GM21381 (cell line): ENCODE measurements at regions not wholly inside any gene's neighbourhood (a gene's known extent, or its start where the extent isn't known, plus 50 kb on each side); places are given as distances from the start of the nearest gene placed in this dataset.

Source experiments
- ATAC-seq: cut with Tn5 transposase; IDR thresholded peaks from one replicate; pipeline ENCODE4 v1.9.1; 2021; ENCODE audit warnings: mild to moderate bottlenecking, moderate library complexity; ENCODE audit not compliant: unreplicated experiment

DNA sequence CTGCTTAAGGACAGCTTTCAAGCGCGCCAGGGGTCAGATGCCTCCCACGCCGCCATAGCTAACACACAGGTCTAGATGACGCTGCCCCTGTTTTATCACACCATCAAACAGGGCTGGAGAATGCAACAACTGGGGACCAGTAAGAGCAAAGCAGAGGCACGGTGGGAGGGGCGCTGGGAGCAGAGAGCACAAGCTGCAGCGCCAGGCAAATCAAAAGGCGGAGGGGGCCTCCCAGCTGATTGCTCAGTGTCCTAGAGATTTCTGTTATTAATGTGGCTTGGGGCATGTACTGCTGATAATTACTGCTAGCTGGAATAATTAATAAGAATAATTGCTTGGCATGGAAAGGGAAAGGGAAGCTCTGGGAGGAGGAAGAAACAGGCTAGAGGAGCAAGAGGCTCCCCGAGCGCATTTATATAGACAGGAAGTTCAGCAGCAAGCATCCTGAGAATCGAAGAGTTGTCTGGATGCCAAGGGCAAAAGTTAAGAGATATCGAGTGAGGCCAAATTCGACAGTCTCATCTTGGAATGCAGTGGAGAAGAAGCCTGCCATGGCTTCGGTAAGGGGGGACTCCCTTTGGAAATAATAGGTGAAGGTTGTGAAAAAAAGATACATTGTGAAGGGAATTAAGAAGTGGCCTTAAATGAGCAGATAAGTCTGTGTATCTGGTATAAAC, 104.5 kb upstream of the ZNF521 start:
- no peak for ATAC-seq

GRCh38 chr18:25455646-25456045, 103.7 kb upstream of the ZNF521 start:
- ATAC-seq, result no peak

DNA sequence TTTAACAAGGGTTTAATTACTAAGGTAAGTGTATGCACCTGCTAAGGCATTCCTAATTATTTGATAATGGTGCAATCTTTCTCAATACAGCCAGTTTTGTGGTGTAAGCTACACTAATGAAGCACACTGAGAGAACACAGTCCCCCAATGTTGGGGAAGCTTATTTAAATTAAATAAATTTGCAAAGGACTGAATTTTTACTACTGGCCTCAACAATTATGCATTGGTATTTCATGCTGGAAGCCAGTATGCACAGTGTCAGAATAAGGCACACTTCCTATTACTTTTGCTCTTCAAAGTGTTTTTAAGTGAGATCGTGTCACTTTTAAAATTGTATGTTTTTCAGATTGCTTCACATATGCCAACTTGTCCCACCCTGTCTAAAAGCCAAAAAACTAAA, 103.2 kb upstream of the ZNF521 start:
- ATAC-seq, result no peak

GRCh38 chr18:25454730-25455129, 102.8 kb upstream of the ZNF521 start:
- ATAC-seq, result no peak

GRCh38 chr18:25454270-25454659, 102.3 kb upstream of the ZNF521 start:
- no peak for ATAC-seq

DNA sequence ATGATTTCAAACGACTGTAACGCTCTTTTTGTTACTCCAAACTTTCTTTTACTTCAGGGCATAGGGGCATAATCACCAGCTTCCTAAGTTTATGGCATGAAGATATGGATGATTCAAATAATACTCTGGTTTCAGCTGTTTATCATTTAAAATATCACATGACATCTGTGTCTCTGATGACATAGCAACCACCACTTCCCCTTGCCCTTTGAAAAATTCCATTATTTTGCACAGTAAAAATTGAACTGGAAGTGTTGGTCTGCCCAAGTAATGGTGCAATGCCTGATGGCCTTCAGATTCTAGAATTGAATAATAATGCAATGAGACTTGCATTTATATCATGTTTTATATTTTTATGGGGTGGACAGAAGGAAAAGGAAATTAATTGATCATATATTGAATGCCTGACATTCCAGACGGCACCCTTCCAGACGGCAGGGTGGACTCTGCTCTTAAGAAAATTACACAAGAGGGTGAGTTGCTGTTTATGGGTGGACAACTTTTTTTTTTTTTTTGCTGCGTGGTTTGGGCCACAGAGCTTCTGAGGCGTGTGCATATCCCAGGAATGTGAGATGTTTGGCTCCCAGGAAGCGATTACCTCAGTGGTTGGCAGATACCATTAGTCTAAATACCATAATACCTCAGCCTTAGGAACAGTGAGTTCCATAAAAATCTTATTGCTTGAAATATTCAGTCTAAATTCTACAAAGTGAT, 101.7 kb upstream of the ZNF521 start:
- no peak for ATAC-seq

DNA sequence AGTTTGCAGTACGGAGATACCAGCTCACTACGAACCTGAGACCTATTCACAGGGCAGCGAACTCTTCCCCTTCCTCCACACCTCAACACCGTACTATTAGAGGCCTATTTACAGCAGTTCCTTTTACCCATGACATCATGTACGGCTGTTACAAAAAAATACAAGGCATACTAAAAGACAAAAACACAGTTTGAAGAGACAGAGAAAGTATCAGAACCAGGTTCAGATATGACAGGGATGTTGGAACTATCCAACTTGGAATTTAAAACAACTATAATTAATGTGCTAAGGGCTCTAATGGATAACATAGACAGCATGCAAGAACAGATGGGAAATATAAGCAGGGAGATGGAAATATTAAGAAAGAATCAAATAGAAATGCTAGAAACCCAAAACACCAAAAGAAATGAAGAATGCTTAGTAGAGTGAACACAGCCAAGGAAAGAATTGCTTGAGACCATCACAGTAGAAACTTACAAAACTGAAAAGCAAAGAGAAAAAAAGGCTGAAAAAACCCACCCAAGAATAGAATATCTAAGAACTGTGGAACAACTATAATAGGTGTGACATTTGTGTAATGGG, 99.2 kb upstream of the ZNF521 start:
- no peak for ATAC-seq

GRCh38 chr18:25449046-25449445, 97.1 kb upstream of the ZNF521 start:
- ATAC-seq, result no peak

GRCh38 chr18:25446972-25447371, 95.0 kb upstream of the ZNF521 start:
- ATAC-seq, result no peak

DNA sequence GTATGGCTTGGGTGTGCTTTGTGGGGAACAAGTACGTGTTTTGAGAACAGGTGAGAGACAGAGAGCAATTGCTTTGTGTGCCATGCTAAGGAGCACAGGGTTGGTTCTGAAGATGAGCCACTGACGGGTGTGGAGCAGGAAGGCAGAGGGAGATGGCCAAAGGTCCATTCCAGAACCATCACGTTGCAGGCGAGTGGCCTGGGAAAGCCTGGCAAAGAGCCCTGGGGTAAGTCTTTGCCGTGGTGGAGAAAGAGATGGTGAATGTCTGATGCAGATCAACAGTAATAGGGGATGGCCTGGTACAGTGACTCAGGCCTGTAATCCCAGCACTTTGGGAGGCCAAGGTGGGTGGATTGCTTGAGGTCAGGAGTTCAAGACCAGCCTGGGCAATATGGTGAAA, 93.5 kb upstream of the ZNF521 start:
- ATAC-seq, result no peak

DNA sequence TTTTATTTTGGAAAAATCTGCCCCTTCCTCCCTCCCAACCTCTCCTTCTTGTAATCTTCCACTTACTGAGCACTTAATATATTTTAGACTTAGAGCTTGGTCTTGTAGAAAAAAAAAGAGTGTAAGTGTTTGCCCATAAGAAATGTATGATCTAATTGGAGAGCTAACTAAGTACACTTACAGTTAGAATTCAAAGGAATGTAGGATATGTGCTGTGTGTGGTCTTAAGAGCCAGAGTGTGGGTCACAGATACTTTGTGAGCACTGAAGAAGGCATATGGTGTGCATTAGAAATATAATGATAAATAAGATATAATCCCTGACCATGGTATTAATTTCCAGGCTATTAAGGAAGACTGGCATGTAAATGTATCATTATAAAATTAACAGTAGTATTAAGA, 91.8 kb upstream of the ZNF521 start:
- no peak for ATAC-seq

GRCh38 chr18:25435149-25435782, 83.3 kb upstream of the ZNF521 start:
- no peak for ATAC-seq

DNA sequence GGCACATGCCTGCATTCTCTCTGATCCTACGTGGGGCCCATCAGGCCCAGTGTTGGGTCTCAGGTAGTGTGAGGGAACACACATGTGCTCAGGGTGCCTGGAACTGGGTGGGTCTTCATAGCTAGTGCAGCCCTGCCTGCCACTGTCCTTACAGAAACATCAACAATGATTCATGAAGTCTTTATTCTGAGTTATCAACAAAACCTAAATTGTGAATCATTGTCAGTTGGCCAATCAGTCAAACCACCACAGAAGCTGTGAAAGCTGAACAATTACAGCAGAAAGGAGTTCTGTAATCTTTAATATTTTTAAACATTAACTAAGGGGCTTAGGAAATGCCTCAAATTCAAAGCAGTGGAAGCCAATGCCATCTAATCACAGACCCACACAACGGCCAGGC, 82.8 kb upstream of the ZNF521 start:
- ATAC-seq, result no peak

DNA sequence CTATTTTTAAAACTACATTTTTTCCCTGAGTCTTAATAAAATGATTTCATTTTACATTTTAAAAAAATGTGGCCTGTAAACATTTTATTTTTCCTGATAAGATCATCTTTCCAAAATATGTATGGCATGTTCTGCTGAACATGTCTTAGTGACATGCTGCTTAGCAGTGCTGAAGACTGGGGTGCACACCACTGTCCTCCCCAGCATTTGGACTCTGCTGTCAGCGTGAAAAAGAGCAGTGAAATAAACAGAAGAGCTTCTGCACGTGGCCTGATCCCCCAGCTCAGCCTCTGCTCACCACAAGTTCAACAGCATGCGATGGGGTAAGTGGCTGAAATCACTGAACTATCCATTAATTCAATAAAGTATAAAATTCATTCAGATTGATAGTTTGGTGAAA, 81.6 kb upstream of the ZNF521 start:
- ATAC-seq, result no peak

DNA sequence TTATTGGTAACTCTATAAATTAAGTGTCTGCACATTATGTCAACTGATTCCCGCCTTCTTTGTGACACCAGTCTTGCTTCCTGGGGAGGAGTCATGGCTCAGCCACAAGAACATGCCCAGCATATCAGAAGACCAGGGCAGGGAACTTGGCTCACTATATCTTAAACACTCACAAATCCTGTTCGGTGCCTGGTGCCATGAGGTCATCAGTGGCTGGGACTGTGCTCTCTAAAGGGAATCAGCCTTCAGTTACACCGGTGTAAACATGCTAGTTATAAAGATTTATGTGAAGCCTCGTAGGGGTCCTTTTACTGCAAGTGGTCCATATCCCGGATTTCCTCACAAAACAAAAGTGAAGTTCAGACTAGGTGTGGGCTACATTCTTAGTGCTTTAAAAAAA, 73.1 kb upstream of the ZNF521 start:
- ATAC-seq, result no peak

DNA sequence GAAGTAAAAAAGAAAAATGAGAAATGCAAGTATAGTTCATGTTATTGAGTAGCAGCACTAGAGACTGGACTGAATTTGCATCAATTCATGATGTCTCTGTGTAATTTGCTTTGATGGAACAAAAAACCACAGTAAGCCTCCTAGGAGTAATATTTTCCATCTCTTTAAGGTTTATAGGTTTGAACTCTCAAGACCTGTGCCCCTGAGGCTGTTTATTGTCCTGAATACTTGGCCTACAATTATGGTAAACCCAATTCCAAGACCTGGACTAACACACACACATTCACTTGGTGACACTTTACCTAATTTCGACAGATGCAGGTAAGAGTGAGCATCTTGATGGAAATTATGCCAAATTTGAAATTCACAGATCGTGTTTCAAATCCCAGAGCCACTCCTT, 71.8 kb upstream of the ZNF521 start:
- ATAC-seq, result no peak

DNA sequence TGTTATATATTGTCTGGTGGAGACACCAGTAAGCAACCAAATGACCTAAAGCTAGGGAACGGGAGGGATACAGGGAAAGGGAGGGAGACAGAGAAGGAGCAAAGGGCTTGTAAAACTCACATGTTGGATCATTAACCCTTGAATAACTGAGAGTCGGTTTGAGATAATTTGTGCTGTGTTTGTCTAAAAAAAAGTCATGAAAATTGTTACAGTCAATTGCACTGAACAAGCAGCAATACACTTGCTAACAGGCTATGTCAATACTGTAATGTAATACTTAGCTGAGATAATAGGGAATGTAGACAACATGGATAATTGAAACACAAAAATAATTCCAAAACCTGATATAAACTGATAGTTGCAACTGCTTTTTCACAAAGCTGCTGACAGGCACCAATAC, 71.3 kb upstream of the ZNF521 start:
- ATAC-seq, result no peak

GRCh38 chr18:25422230-25422629, 70.3 kb upstream of the ZNF521 start:
- ATAC-seq, result no peak

DNA sequence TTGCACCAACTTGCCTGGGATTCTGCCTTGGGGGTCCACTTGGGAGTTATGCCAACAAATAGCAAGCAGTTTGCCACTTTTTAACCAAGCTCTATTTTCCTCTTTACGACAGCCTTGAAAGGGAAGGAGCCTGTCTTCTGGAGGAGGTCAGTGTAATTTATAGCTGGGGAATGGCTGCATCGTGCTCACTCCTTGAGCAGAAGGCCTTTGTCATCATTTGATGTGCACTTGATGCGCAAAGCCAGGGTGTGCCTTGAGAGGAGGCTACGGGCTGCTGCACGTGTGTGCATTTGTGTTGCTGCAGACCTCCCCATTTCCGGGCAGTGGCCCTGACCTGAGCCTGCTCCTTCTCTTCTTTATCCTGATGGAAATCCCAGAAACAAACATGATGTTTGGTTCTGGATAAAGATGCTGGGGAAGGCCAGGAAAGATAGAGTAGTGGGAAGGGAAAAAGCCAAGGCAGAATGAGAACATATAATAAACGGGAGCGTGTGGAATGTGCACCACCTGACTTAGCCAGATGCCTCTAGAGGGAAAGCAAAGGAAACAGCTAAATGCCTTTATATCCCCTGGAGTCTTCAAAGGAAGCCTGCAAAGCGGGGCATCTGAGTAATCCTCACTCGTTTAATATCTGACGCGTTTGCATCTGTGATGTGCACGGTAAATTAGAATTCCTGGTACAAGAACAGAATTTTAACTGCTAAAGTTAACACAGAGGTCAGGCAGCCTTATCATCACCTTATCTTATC, 68.3 kb upstream of the ZNF521 start:
- no peak for ATAC-seq

DNA sequence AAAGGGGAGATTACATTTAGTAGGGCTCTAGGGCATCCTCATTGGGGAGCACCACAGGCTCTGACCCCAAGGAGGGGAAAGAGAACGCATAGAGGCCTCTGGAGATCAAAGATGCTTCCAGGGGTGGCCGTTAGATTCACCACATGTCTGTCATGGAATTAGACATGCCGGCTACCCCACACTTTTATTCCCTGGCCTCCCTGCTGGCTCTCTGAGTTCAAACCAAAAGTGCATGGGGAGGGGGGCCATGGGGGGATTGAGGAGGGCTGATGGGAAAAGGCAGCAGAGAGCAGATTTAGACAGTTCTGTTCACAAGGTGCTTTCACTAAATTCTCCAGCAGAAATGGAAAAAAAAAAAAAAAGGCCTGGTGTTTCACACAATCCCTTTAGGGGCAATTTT, 64.4 kb upstream of the ZNF521 start:
- no peak for ATAC-seq

DNA sequence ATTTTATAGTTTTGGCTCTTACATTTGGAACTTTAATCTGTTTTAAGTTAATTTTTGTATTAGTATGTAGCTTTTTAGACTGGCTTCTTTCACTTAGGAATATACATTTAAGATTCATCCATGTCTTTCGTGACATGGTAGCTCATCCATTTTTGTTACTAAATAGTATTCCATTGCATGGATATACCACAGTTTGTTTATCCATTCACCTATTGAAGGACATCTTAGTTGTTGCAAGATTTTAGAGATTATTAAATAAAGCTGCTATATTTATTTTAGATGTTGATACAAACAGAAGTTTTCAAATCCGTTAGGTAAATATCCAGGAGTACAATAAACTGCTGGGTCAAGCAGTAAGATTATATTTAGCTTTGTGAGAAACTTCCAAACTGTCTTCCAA, 58.0 kb upstream of the ZNF521 start:
- no peak for ATAC-seq
